Stimulated activated CD8-positive, alpha-beta memory T cell treated with anti-CD3 and anti-CD28 coated beads, Interleukin-12 subunit alpha, Interleukin-12 subunit beta, amount 100 ng/mL, for 1 hour (primary cell): ENCODE measurements at regions not wholly inside any gene's neighbourhood (a gene's known extent, or its start where the extent isn't known, plus 50 kb on each side); places are given as distances from the start of the nearest gene placed in this dataset.

ENCODE experiments used
- DNase-seq: peaks from one replicate; pipeline ENCODE4 v3.0.0-alpha.2; 2020; ENCODE audit warnings: low read depth

- no peak for DNase-seq
These were observed 579.7 kb upstream of the ZNF608 start for GRCh38 chr5:125326150-125326510.

GRCh38 chr5:125327676-125328075 is 581.2 kb upstream of the ZNF608 start:
- no peak for DNase-seq

GRCh38 chr5:125331987-125332598 is 585.7 kb upstream of the ZNF608 start:
- DNase-seq = no peak

- DNase-seq = no peak
These were observed 587.0 kb upstream of the ZNF608 start for GRCh38 chr5:125333416-125333815.

- no peak for DNase-seq
These were observed 590.0 kb upstream of the ZNF608 start for GRCh38 chr5:125336401-125336800.

GRCh38 chr5:125337294-125337693 is 590.9 kb upstream of the ZNF608 start:
- DNase-seq = no peak

GRCh38 chr5:125338440-125339174 is 592.2 kb upstream of the ZNF608 start:
- no peak for DNase-seq

- DNase-seq = no peak
These were observed 595.0 kb upstream of the ZNF608 start for GRCh38 chr5:125341436-125341835.

- no peak for DNase-seq
These were observed 596.6 kb upstream of the ZNF608 start for GRCh38 chr5:125343015-125343414.

GRCh38 chr5:125346316-125346715 is 599.9 kb upstream of the ZNF608 start:
- no peak for DNase-seq

GRCh38 chr5:125348221-125348692 is 601.8 kb upstream of the ZNF608 start:
- no peak for DNase-seq

- no peak for DNase-seq
These were observed 602.7 kb upstream of the ZNF608 start for GRCh38 chr5:125348936-125349831.

GRCh38 chr5:125357660-125358059 is 611.2 kb upstream of the ZNF608 start:
- DNase-seq = no peak

GRCh38 chr5:125365747-125366146 is 619.3 kb upstream of the ZNF608 start:
- no peak for DNase-seq

- DNase-seq = no peak
These were observed 621.3 kb upstream of the ZNF608 start for GRCh38 chr5:125367702-125368101.

GRCh38 chr5:125370461-125371205 is 624.2 kb upstream of the ZNF608 start:
- DNase-seq = no peak

GRCh38 chr5:125372694-125373631 is 626.5 kb upstream of the ZNF608 start:
- DNase-seq = no peak

- DNase-seq = no peak
These were observed 628.7 kb upstream of the ZNF608 start for GRCh38 chr5:125375143-125375542.

- DNase-seq = no peak
These were observed 629.7 kb upstream of the ZNF608 start for GRCh38 chr5:125376059-125376641.

- DNase-seq = no peak
These were observed 630.7 kb upstream of the ZNF608 start for GRCh38 chr5:125377141-125377540.

GRCh38 chr5:125381290-125381689 is 634.9 kb upstream of the ZNF608 start:
- no peak for DNase-seq
